HEK293T (cell line): ENCODE measurements at regions not wholly inside any gene's neighbourhood (a gene's known extent, or its start where the extent isn't known, plus 50 kb on each side); places are given as distances from the start of the nearest gene placed in this dataset.

ENCODE experiments used
- BHLHE40 ChIP-seq: fragments of 450-650 bp; IDR thresholded peaks from 2 replicates; pipeline ENCODE4 v1.6.1; 2016; ENCODE audit warnings: mild to moderate bottlenecking, moderate library complexity, borderline replicate concordance
- CTBP1 ChIP-seq: fragments of 450-650 bp; IDR thresholded peaks from 2 replicates; pipeline ENCODE4 v1.6.1; 2016; ENCODE audit warnings: borderline replicate concordance
- L3MBTL2 ChIP-seq: fragments of 450-650 bp; conservative IDR thresholded peaks from 2 replicates; pipeline ENCODE4 v1.6.1; 2016; ENCODE audit warnings: mild to moderate bottlenecking

GRCh38 chr9:82581935-82582334 lies 481.0 kb downstream of the RASEF start:
- TF ChIP-seq L3MBTL2 (no peak), CTBP1 (no peak), BHLHE40 (no peak)
